PC-9 (cell line): ENCODE measurements at regions not wholly inside any gene's neighbourhood (a gene's known extent, or its start where the extent isn't known, plus 50 kb on each side); places are given as distances from the start of the nearest gene placed in this dataset.

Experiments
- CTCF ChIP-seq: fragments of 200-600 bp; sonication (generic); conservative IDR thresholded peaks from 2 replicates; pipeline ENCODE4 v1.6.1; 2017; ENCODE audit warnings: mixed run types, antibody characterized with exemption, mild to moderate bottlenecking, moderate library complexity
- EZH2 ChIP-seq: fragments of 200-600 bp; sonication (generic); IDR thresholded peaks from 2 replicates; pipeline ENCODE4 v1.8.0; 2017; ENCODE audit warnings: antibody characterized with exemption, low read depth

DNA sequence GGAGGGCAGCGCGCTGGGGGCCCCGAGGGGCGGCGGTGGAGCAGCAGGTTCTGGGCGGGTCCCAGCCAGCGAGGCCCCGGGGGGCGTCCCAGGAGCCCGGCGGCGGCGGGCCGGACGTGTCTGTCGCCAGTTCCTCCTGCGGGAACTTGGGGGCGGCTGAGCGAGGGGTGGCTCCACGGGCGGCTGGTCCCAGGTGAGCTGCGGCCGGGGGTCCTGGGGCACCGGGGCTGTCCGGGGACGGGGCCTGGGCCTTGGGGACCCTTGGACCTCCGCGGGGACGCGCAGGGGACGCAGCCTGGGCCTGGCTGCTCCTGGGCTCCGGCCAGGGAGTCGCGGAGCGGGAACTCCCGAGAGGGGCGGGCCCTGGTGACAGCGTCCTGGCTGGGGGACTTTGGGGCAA lies 54.2 kb upstream of the ZNF267 start:
- TF ChIP-seq EZH2, result no peak
- TF ChIP-seq CTCF, result no peak
